ENCODE measurements at regions not wholly inside any gene's neighbourhood (a gene's known extent, or its start where the extent isn't known, plus 50 kb on each side); places are given as distances from the start of the nearest gene placed in this dataset.

GRCh38 chr3:10555263-10555662, 49.9 kb upstream of the ATP2B2 start:
- no peak for TF ChIP-seq CTCF (IDR thresholded peaks at IDR 0.05; ENCODE audit: control insufficient read depth, insufficient read depth, low read depth, low read length, missing control alignments)
- no peak overlapping the region for H3K4me3 ChIP-seq (ENCODE audit: control insufficient read depth, low read depth, low read length)
- DNase-seq (ENCODE audit: low read depth) = no peak

GRCh38 chr3:10556312-10556711, 50.9 kb upstream of the ATP2B2 start:
- DNase-seq (ENCODE audit: low read depth) = no peak
- no peak overlapping the region for H3K4me3 ChIP-seq (ENCODE audit: control insufficient read depth, low read depth, low read length)
- TF ChIP-seq CTCF (IDR thresholded peaks at IDR 0.05; ENCODE audit: control insufficient read depth, insufficient read depth, low read depth, low read length, missing control alignments) = no peak

- no peak for DNase-seq (ENCODE audit: low read depth)
- no peak overlapping the region for H3K4me3 ChIP-seq (ENCODE audit: control insufficient read depth, low read depth, low read length)
- no peak for TF ChIP-seq CTCF (IDR thresholded peaks at IDR 0.05; ENCODE audit: control insufficient read depth, insufficient read depth, low read depth, low read length, missing control alignments)
These were observed 51.9 kb upstream of the ATP2B2 start for GRCh38 chr3:10557250-10557649.

GRCh38 chr3:10557781-10558373, 52.5 kb upstream of the ATP2B2 start:
- no peak overlapping the region for H3K4me3 ChIP-seq (ENCODE audit: control insufficient read depth, low read depth, low read length)
- no peak for TF ChIP-seq CTCF (IDR thresholded peaks at IDR 0.05; ENCODE audit: control insufficient read depth, insufficient read depth, low read depth, low read length, missing control alignments)
- DNase-seq (ENCODE audit: low read depth) = no peak

- no peak for TF ChIP-seq CTCF (IDR thresholded peaks at IDR 0.05; ENCODE audit: control insufficient read depth, insufficient read depth, low read depth, low read length, missing control alignments)
- no peak for DNase-seq (ENCODE audit: low read depth)
- no peak overlapping the region for H3K4me3 ChIP-seq (ENCODE audit: control insufficient read depth, low read depth, low read length)
These were observed 53.4 kb upstream of the ATP2B2 start for GRCh38 chr3:10558736-10559135.

GRCh38 chr3:10560060-10560861, 54.9 kb upstream of the ATP2B2 start:
- no peak overlapping the region for H3K4me3 ChIP-seq (ENCODE audit: control insufficient read depth, low read depth, low read length)
- no peak for TF ChIP-seq CTCF (IDR thresholded peaks at IDR 0.05; ENCODE audit: control insufficient read depth, insufficient read depth, low read depth, low read length, missing control alignments)

More at GRCh38 chr3:10560060-10560861, 54.9 kb upstream of the ATP2B2 start:
- no peak for DNase-seq (ENCODE audit: low read depth)
